H1 (cell line): ENCODE measurements at regions not wholly inside any gene's neighbourhood (a gene's known extent, or its start where the extent isn't known, plus 50 kb on each side); places are given as distances from the start of the nearest gene placed in this dataset.

Source experiments
- CTCF ChIA-PET: fragments of 300-600 bp; sonication (Branson Sonifier 250); formaldehyde crosslinking; loops from one replicate; lab custom pipeline; 2021; ENCODE audit not compliant: partially characterized antibody; lab: Charles Lee
- POLR2A ChIA-PET: fragments of 300-600 bp; sonication (Branson Sonifier 250); formaldehyde crosslinking; loops from one replicate; lab custom pipeline; 2021; ENCODE audit warnings: inconsistent platforms; ENCODE audit not compliant: partially characterized antibody; lab: Charles Lee
- DNase-seq, 2 experiments: peaks; one replicate each; pipeline versions ENCODE4 v3.0.0 to v3.0.0-alpha.2; 2010 to 2022; ENCODE audit warnings: low spot score in 2 of 2, low read depth in 1 of 2, mixed read lengths in 1 of 2
- FAIRE-seq: peaks from 2 replicates; lab custom pipeline; 2011; peaks lifted over from hg19 to GRCh38; lab: Jason Lieb, UNC
- H2AFZ ChIP-seq: 2 replicates; pipeline ENCODE4 v1.8.1; 2012; ENCODE audit warnings: low read length, inconsistent platforms
- H2AK5ac ChIP-seq: 2 replicates; pipeline ENCODE4 v1.6.1; 2013; ENCODE audit warnings: low read depth, low read length
- H2BK120ac ChIP-seq: replicated peaks from 2 replicates; pipeline ENCODE3; 2013; ENCODE audit warnings: low read depth, low read length, inconsistent platforms
- H2BK12ac ChIP-seq: 2 replicates; pipeline ENCODE4 v1.6.1; 2013; ENCODE audit warnings: low read depth, low read length
- H2BK15ac ChIP-seq: 2 replicates; pipeline ENCODE4 v1.6.1; 2013; ENCODE audit warnings: low read length
- H2BK20ac ChIP-seq: 2 replicates; pipeline ENCODE4 v1.6.1; 2013; ENCODE audit warnings: low read length
- H2BK5ac ChIP-seq: 2 replicates; pipeline ENCODE4 v1.6.1; 2013; ENCODE audit warnings: low read depth, low read length
- H3K14ac ChIP-seq: 2 replicates; pipeline ENCODE4 v1.6.1; 2013; ENCODE audit warnings: inconsistent platforms; ENCODE audit not compliant: insufficient read length
- H3K18ac ChIP-seq: 2 replicates; pipeline ENCODE4 v1.6.1; 2013; ENCODE audit warnings: low read length; ENCODE audit errors: extremely low read depth
- H3K23ac ChIP-seq: 2 replicates; pipeline ENCODE4 v1.6.1; 2013; ENCODE audit warnings: inconsistent platforms; ENCODE audit not compliant: insufficient read length
- H3K23me2 ChIP-seq: 2 replicates; pipeline ENCODE4 v1.6.1; 2013; ENCODE audit warnings: low read depth, low read length
- H3K27ac ChIP-seq: 2 replicates; pipeline ENCODE4 v1.6.1; 2011; ENCODE audit warnings: low read depth, low read length, inconsistent platforms
- H3K27me3 ChIP-seq, 4 experiments: replicated peaks in 1 of 4; 1 replicate in 1 of 4; 2 replicates in 3 of 4; pipeline versions ENCODE4 v1.6.1 to v1.8.1; 2011 to 2013; ENCODE audit warnings: low read length in 3 of 4, mild to moderate bottlenecking in 3 of 4, inconsistent platforms in 2 of 4, mixed read lengths in 2 of 4, moderate library complexity in 1 of 4; ENCODE audit not compliant: control insufficient read depth in 3 of 4, insufficient read depth in 3 of 4; ENCODE audit errors: extremely low read depth in 1 of 4
- H3K36me3 ChIP-seq, 4 experiments: 2 replicates each; pipeline versions ENCODE4 v1.6.1 to v1.8.1; 2011 to 2013; ENCODE audit warnings: mild to moderate bottlenecking in 4 of 4, low read length in 3 of 4, moderate library complexity in 2 of 4, control low read depth in 1 of 4, inconsistent platforms in 1 of 4; ENCODE audit not compliant: insufficient read depth in 4 of 4, control insufficient read depth in 2 of 4
- H3K4ac ChIP-seq: replicated peaks from 2 replicates; pipeline ENCODE3; 2013; ENCODE audit warnings: low read length, low read depth, mixed read lengths, inconsistent platforms; ENCODE audit not compliant: insufficient read length
- H3K4me1 ChIP-seq, 4 experiments: replicated peaks in 1 of 4; 1 replicate in 1 of 4; 2 replicates in 3 of 4; pipeline versions ENCODE4 v1.6.1 to v1.8.1; 2011 to 2013; ENCODE audit warnings: low read length in 3 of 4, inconsistent platforms in 2 of 4, mixed read lengths in 1 of 4; ENCODE audit not compliant: insufficient read depth in 4 of 4, control insufficient read depth in 3 of 4
- H3K4me2 ChIP-seq, 2 experiments: 2 replicates each; pipeline versions ENCODE4 v1.6.1 to v1.8.1; 2011 to 2013; ENCODE audit warnings: low read depth in 2 of 2, low read length in 2 of 2, control low read depth in 1 of 2, inconsistent platforms in 1 of 2, mild to moderate bottlenecking in 1 of 2; ENCODE audit not compliant: insufficient read depth in 1 of 2
- H3K4me3 ChIP-seq, 4 experiments: fragments of 200-600, 300-600 bp in 1 of 4; sonication (generic), shearing (Covaris generic), sonication (Bioruptor Twin) in 1 of 4; 2 replicates each; pipeline versions ENCODE4 v1.5.1 to v1.8.1; 2011 to 2016; ENCODE audit warnings: low read length in 4 of 4, low read depth in 3 of 4, control low read depth in 2 of 4, inconsistent platforms in 2 of 4, mild to moderate bottlenecking in 2 of 4, mixed read lengths in 1 of 4, moderate library complexity in 1 of 4; ENCODE audit not compliant: insufficient read depth in 2 of 4; ENCODE audit errors: extremely low read depth in 1 of 4
- H3K56ac ChIP-seq: replicated peaks from 2 replicates; pipeline ENCODE3; 2013; ENCODE audit warnings: low read depth, mild to moderate bottlenecking, mixed read lengths, low read length, inconsistent platforms; ENCODE audit not compliant: insufficient read length
- H3K79me1 ChIP-seq: 2 replicates; pipeline ENCODE4 v1.6.1; 2013; ENCODE audit warnings: low read depth, low read length, control low read depth
- H3K79me2 ChIP-seq, 2 experiments: 2 replicates each; pipeline versions ENCODE4 v1.6.1 to v1.8.1; 2012 to 2013; ENCODE audit warnings: low read length in 2 of 2, mild to moderate bottlenecking in 2 of 2, inconsistent platforms in 1 of 2; ENCODE audit not compliant: insufficient read depth in 2 of 2, control insufficient read depth in 1 of 2
- H3K9ac ChIP-seq, 4 experiments: replicated peaks in 1 of 4; 1 replicate in 1 of 4; 2 replicates in 3 of 4; pipeline versions ENCODE4 v1.6.1 to v1.8.1; 2011 to 2013; ENCODE audit warnings: low read depth in 3 of 4, low read length in 3 of 4, control low read depth in 2 of 4, mild to moderate bottlenecking in 2 of 4, moderate library complexity in 2 of 4, inconsistent platforms in 1 of 4; ENCODE audit errors: extremely low read depth in 1 of 4
- H3K9me3 ChIP-seq, 2 experiments: 2 replicates each; pipeline versions ENCODE4 v1.6.1 to v1.8.1; 2012 to 2013; ENCODE audit warnings: mild to moderate bottlenecking in 2 of 2, moderate library complexity in 2 of 2, control low read depth in 1 of 2, inconsistent platforms in 1 of 2, low read depth in 1 of 2, low read length in 1 of 2, mixed read lengths in 1 of 2; ENCODE audit not compliant: insufficient read depth in 2 of 2
- H4K20me1 ChIP-seq, 2 experiments: replicated peaks in 1 of 2; 2 replicates each; pipeline versions ENCODE3 to v1.8.1; 2011 to 2013; ENCODE audit warnings: inconsistent platforms in 2 of 2, low read length in 2 of 2, mild to moderate bottlenecking in 1 of 2; ENCODE audit not compliant: insufficient read depth in 2 of 2, control insufficient read depth in 1 of 2
- H4K5ac ChIP-seq: 2 replicates; pipeline ENCODE4 v1.6.1; 2013; ENCODE audit warnings: low read length, low read depth, mixed read lengths, inconsistent platforms; ENCODE audit not compliant: insufficient read length
- H4K8ac ChIP-seq: 2 replicates; pipeline ENCODE4 v1.8.0; 2013; ENCODE audit warnings: mild to moderate bottlenecking, moderate library complexity, low read length, inconsistent platforms; ENCODE audit not compliant: insufficient read depth; ENCODE audit errors: extremely low read depth
- H4K91ac ChIP-seq: replicated peaks from 2 replicates; pipeline ENCODE3; 2013; ENCODE audit warnings: low read length, mixed read lengths, inconsistent platforms; ENCODE audit not compliant: insufficient read length
- ASH2L ChIP-seq: fragments of 200-600, 300-600 bp; sonication (generic); IDR thresholded peaks from one replicate; pipeline ENCODE4 v1.7.1; 2017; ENCODE audit warnings: low read length
- BCL11A ChIP-seq, 2 experiments: IDR thresholded peaks; one replicate each; pipeline ENCODE4 v1.6.1; 2011; ENCODE audit warnings: low read depth in 2 of 2, low read length in 2 of 2, mild to moderate bottlenecking in 2 of 2
- RFX5 ChIP-seq: IDR thresholded peaks from 2 replicates; pipeline ENCODE4 v1.6.1; 2011; ENCODE audit warnings: low read depth, low read length, improper control_type of control experiment, borderline replicate concordance
- TAF1 ChIP-seq: IDR thresholded peaks from 2 replicates; pipeline ENCODE4 v1.6.1; 2011; ENCODE audit warnings: mild to moderate bottlenecking, low read depth, low read length
- WGBS, 2 experiments: shearing (Covaris generic) in 1 of 2; methylation state at CpG; one replicate each; pipeline versions ENCODE4 v1.1.6 to v1.1.7; 2013 to 2015; ENCODE audit warnings: low lambda C conversion rate in 2 of 2, mixed read lengths in 2 of 2, inconsistent platforms in 1 of 2, low coverage in 1 of 2, missing lambda C conversion rate in 1 of 2; ENCODE audit not compliant: insufficient replicate concordance in 2 of 2, insufficient coverage in 1 of 2, insufficient read length in 1 of 2; ENCODE audit errors: extremely low coverage in 1 of 2, missing lambda C conversion rate in 1 of 2; 5-methylcytosine and 5-hydroxymethylcytosine counted together

DNA sequence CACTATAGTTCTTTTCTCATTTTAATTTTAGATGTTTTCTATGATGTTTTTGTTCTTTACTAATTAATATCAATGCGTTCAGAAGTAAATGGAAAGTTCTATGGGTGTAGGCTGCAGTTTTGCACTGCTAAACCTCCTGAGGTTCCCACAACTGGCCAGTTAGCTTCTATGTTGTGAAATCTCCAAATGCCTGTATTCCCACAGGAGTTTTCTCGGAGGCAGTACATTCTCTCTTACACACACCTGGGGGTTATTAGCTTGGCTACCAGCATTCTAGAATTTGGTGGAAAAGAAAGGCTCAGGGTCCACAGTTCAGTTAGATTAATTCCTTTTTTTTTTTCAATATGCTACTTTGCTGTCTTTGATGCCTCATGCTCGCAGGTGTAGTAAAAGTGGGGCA, 216.9 kb upstream of the NRIP1 start:
- Histone ChIP-seq H3K36me3 (no peaks in the 10 kb centered on the region), H2BK15ac (no peak overlapping the region), H3K23me2 (no peaks in the 10 kb centered on the region), H2BK120ac (no peak overlapping the region), H3K18ac (no peak overlapping the region), H2BK5ac (no peak overlapping the region), H3K79me2 (no peaks in the 10 kb centered on the region), H3K4me3 (no peak overlapping the region), H3K27ac (no peak overlapping the region), H4K8ac (no peak overlapping the region), H4K20me1 (no peaks in the 10 kb centered on the region), H2BK20ac (no peak overlapping the region), H3K23ac (no peak overlapping the region), H3K9ac (no peak overlapping the region), H3K27me3 (no peaks in the 10 kb centered on the region), H2AFZ (no peak overlapping the region), H3K4ac (no peak overlapping the region), H3K4me2 (no peak overlapping the region), H2AK5ac (no peak overlapping the region), H4K91ac (no peak overlapping the region), H3K9me3 (no peaks in the 10 kb centered on the region), H3K56ac (no peak overlapping the region), H4K5ac (no peak overlapping the region), H3K14ac (no peak overlapping the region), H3K4me1 (no peaks in the 10 kb centered on the region), H3K79me1 (no peaks in the 10 kb centered on the region), H2BK12ac (no peak overlapping the region)
- FAIRE-seq: no peak
- TF ChIP-seq RFX5 (no peak), ASH2L (no peak), BCL11A (IDR thresholded peaks at IDR 0.05; ENCODE audit: low read depth in 2 of 2, low read length in 2 of 2) (no peak), TAF1 (no peak)
- no peak for DNase-seq
- 87% methylated on average over 3 of the region's 3 CpGs; no CpG with 5 or more reads in 1 of the 2 experiments for WGBS, 2 experiments
- ChIA-PET CTCF (no interaction called here), POLR2A (no interaction called here)
